ENCODE measurements at regions not wholly inside any gene's neighbourhood (a gene's known extent, or its start where the extent isn't known, plus 50 kb on each side); places are given as distances from the start of the nearest gene placed in this dataset.

GRCh38 chr3:139225548-139225947 lies 118.3 kb upstream of the MRPS22 start:
- TF ChIP-seq CTCF (IDR thresholded peaks at IDR 0.05) (no peak), POLR2A (IDR thresholded peaks at IDR 0.05) (no peak)
